Forelimb muscle (tissue), 1 donor: ENCODE measurements at regions not wholly inside any gene's neighbourhood (a gene's known extent, or its start where the extent isn't known, plus 50 kb on each side); places are given as distances from the start of the nearest gene placed in this dataset.
"Not testable (repeated sequence)": the region's sequence is repeated elsewhere in the genome, so short reads cannot be mapped to it uniquely, and the experiment has no call there.

ENCODE experiments used
- DNase-seq: peaks from one replicate; pipeline ENCODE4 v3.0.0-alpha.2; 2013; ENCODE audit warnings: low read depth

DNA sequence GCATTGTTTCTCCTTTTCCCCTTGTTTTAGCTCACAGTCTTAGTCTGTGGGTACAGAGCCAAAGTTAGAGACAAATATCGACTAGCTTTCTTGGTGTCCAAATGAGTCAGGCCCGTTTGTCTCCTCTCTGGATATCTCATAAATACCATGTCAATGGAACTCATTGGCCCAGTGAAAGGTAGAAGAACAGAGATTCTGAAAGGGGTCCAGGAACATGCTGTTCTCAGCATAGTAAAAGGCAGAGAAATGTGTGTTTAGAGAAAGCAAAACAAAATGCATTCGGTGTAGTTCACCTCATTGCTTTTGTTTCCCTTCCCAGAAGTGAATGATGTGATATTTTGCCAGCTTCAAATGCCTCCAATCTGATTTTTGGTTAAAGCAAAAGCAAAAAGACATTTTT, 238.6 kb upstream of the SLC8A1 start:
- DNase-seq, result no peak

GRCh38 chr2:40700231-40700954, 248.5 kb upstream of the SLC8A1 start:
- no peak for DNase-seq

DNA sequence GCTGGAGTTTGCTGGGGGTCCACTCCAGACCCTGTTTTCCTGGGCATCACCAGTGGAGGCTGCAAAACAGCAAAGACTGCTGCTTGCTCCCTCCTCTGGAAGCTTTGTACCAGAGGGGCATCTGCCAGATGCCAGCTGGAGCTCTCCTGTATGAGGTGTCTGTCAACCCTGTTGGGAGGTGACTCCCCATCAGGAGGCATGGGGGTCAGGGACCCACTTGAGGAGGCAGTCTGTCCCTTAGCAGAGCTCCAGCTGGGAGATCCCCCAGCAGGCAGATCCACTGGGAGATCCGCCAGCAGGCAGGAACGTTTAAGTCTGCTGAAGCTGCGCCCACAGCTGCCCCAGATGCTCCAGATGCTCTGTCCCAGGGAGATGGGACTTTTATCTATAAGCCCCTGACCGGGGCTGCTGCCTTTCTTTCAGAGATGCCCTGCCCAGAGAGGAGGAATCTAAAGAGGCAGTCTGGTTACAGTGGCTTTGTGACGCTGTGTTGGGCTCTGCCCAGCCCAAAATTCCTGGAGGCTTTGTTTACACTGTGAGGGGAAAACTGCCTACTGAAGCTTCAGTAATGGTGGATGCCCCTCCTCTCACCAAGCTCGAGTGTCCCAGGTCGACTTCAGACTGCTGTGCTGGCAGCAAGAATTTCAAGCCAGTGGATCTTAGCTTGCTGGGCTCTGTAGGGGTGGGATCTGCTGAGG, 260.5 kb upstream of the SLC8A1 start:
- DNase-seq, result not testable (repeated sequence)

GRCh38 chr2:40716879-40717278, 265.0 kb upstream of the SLC8A1 start:
- DNase-seq, result no peak

GRCh38 chr2:40719414-40719813, 267.5 kb upstream of the SLC8A1 start:
- no peak for DNase-seq

GRCh38 chr2:40721595-40721994, 269.7 kb upstream of the SLC8A1 start:
- no peak for DNase-seq

DNA sequence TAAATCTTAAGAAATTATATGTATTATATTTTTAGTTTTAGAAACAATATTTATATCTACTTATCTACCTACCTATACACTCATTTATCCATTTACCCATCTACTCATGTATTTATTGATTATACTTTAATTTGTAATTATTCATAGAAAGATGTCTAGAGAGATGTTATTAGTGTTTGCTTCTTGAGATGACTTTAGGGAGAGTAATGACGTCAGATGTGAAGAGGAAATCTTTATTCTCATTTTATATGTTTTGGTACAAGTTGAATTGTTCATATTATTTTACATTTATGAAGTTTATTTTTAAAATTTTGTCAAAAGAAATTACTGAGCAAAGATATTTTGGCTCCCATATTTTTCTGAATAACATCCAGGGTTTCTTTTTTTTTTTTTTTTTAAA, 271.3 kb upstream of the SLC8A1 start:
- no peak for DNase-seq

GRCh38 chr2:40725040-40725439, 273.1 kb upstream of the SLC8A1 start:
- DNase-seq, result no peak

- no peak for DNase-seq
Measured at GRCh38 chr2:40725950-40726349, 274.1 kb upstream of the SLC8A1 start.

DNA sequence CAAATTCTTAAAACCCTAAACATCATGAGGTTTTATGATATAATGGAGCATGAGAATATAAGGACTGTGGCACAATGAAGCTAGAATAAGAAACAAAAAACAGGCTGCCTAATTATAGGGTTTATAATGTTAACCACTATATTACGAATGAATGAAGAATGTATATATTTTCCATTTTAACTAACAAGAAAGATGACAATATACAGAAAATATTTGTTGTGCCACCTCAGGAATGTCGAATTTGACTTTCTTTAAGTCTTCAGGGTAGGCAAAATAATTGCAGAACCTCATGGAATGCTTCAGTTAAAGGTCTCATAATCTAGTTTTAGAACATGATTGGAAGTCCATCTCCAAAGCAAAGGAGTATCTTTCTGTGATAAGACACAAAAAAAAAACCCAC, 282.9 kb upstream of the SLC8A1 start:
- no peak for DNase-seq

DNA sequence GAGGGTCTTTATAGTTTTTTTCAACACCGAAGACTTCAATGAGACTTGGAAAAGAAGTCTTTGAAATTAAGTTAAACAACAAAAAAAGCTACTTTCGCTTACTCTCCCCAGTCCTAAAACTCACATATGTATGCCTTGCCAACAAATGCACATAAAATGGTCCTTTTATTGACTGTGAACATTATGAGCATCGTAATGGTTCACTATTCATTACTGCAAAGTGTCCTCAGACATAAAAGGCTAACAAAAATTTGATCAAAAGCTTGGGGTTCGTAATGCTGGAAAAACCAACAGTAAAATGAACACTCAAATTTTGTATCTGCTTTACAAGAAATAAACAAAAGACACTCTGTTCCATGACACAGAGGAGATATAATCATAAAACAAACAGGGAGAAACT, 285.3 kb upstream of the SLC8A1 start:
- DNase-seq, result no peak

DNA sequence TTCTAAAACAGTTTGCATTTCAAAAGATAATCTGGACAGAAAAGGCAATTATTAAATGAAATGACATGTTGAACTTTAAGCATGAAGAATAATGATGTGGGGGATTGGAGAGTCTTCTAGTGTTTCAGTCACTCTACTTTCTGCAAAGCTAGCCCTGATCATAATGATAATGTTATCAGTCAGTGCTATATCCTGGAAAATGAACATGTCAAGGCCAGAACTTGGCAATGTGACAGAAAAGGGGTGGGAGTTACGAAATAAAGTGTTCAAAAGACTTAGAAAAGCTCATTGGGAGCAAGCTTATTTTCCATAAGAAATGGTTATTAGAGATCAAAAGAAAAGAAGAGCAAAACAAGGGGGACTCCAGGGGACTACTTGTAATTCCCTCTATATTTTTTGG, 288.5 kb upstream of the SLC8A1 start:
- DNase-seq, result no peak

DNA sequence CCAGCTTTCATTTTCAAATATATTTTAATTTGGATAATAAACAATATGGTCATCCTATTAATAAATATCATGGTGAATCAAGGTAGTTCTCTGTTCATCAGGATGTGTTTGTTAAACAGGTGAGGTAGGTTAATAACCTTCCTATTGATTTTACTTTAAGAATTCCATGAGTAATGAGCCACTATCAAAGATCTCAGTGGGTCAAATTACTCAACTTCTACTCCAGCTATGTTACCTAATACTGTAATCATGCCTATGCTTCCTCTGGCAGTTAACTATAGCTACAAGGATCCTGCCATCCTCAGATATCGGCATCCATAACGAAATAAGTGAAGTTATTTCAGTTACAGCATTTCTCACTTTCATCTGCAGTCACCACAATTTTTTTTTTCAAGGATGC, 289.6 kb upstream of the SLC8A1 start:
- DNase-seq, result no peak

GRCh38 chr2:40746191-40746590, 294.3 kb upstream of the SLC8A1 start:
- DNase-seq, result no peak

DNA sequence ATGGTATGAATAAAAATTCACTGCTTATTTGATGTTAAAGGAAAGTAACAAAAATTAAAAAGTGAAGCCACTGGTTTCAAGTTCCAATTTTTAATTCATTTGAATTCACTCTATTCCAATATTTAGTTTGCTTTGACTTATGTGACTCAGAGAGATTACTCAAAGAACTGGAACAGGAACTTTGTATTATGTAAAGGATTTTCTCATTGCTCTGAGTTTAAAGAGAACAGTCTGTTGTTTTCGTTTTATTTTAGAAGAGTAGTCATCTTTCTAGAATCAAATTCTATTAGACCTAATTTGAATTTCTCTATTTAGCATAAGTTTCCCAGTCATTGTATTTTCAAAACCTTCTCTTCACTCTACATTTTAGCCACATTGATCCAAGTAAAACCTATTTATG, 300.1 kb upstream of the SLC8A1 start:
- DNase-seq, result no peak

DNA sequence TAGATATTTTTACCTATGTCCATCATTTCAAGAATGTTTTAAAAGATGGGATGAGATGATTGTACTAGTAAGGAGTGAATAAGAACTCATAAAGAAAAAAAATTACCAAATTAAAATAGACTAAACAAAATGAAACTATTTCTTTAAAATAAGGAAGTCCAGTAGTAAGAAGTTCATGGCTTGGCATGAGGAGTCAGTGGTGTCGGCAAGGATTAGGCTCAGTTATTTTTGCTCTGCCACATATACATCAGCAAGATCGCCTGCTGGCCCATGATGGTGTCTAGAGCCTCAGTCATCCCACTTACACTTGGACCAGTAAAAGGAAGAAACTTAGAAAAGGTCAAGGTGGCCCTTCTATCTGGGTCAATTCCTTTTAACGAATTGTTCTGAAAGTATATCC, 300.9 kb upstream of the SLC8A1 start:
- no peak for DNase-seq

- no peak for DNase-seq
Measured at GRCh38 chr2:40754912-40755311, 303.0 kb upstream of the SLC8A1 start.

DNA sequence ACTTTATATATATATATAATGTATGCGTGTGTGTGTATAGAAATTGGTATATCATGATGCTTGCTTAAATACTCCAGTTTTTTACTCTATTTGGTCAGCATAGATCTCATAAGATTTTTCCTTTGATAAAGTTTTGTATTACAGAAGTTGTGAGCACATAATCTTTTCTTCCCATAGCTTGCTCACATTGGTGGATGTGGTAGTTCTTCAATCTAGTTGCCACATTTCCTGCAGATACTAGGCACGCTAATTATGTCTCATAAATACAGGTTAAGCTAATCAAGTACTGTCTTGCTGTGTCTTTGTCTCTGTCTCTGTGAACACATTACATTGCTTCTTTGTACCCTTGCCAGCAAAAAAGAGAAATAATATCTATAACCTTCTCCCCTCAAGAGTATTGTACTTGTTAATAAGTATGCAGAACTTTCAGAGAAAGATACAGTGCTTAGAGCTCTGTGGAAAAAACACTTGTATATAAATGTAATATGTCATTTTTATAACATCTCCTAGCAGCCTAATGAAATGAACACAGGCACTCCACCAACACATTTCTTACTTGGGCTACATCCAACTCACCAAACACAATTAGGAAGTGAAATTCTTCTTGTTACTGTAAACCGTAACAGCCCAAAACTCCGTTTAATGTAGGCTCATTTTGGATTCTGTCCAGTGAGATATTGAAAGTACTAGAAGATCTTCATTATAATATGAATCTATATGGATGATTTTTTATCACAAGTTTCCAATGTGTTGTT, 306.7 kb upstream of the SLC8A1 start:
- no peak for DNase-seq

GRCh38 chr2:40760071-40760666, 308.3 kb upstream of the SLC8A1 start:
- DNase-seq, result no peak

DNA sequence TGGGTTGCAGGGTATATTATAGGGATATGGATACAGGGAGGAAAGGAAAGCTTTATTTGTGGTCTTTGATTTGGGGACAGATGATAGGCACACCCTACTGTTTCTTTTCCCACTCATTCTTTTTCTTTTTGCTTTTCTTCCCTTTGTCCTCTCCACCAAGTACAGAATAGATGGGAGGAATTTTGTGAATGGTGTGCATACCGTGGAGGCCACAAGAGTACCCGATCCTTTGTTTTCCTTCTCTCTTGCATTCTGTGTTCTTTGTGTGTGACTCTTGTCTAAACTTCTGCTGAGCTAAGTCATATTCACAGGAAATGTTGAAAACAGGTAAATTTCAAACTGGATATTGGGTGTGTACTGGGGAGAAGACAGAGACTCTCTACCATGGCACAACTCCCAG, 321.4 kb upstream of the SLC8A1 start:
- DNase-seq, result no peak

DNA sequence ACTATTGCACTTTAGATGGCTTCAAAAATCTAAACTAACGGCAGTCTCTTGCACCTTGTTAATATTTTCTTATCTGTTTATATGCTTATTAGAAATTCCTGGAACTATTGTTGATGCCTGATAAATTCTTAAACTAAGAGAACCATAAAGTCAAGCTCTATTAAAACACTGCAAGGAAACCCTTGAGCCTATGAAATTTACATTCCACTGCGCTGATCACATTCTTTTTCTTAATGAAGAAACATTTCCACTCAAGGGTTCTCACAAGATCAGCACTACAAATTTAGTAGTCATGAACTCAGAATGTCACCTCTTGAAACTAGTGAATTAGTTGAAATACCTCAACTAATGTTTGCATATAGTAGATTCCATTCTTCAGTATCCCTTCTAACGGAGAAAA, 331.8 kb upstream of the SLC8A1 start:
- DNase-seq, result no peak

GRCh38 chr2:40786636-40787035, 334.7 kb upstream of the SLC8A1 start:
- DNase-seq, result no peak

- DNase-seq, result no peak
Measured at GRCh38 chr2:40797120-40797519, 345.2 kb upstream of the SLC8A1 start.
